ENCODE measurements at regions not wholly inside any gene's neighbourhood (a gene's known extent, or its start where the extent isn't known, plus 50 kb on each side); places are given as distances from the start of the nearest gene placed in this dataset.

GRCh38 chr1:238892612-238893011, 493.8 kb upstream of the CHRM3 start:
- TF ChIP-seq CTCF (IDR thresholded peaks at IDR 0.05; ENCODE audit: borderline replicate concordance, insufficient read depth, low read depth, low read length), result no peak
- no peak overlapping the region for H3K4me3 ChIP-seq (ENCODE audit: low read depth, low read length)

GRCh38 chr1:238861342-238862066, 524.9 kb upstream of the CHRM3 start:
- no peak for TF ChIP-seq CTCF (IDR thresholded peaks at IDR 0.05; ENCODE audit: borderline replicate concordance, insufficient read depth, low read depth, low read length)
- H3K4me3 ChIP-seq (ENCODE audit: low read depth, low read length), result no peak overlapping the region

GRCh38 chr1:238833919-238834318, 552.4 kb upstream of the CHRM3 start:
- H3K4me3 ChIP-seq (ENCODE audit: low read depth, low read length), result no peak overlapping the region
- no peak for TF ChIP-seq CTCF (IDR thresholded peaks at IDR 0.05; ENCODE audit: borderline replicate concordance, insufficient read depth, low read depth, low read length)

GRCh38 chr1:238832106-238832505, 554.3 kb upstream of the CHRM3 start:
- no peak for TF ChIP-seq CTCF (IDR thresholded peaks at IDR 0.05; ENCODE audit: borderline replicate concordance, insufficient read depth, low read depth, low read length)
- H3K4me3 ChIP-seq (ENCODE audit: low read depth, low read length), result no peak overlapping the region

- TF ChIP-seq CTCF (IDR thresholded peaks at IDR 0.05; ENCODE audit: borderline replicate concordance, insufficient read depth, low read depth, low read length), result no peak
- no peak overlapping the region for H3K4me3 ChIP-seq (ENCODE audit: low read depth, low read length)
Measured at GRCh38 chr1:238830036-238830611, 556.2 kb upstream of the CHRM3 start.

GRCh38 chr1:238826891-238827290, 559.5 kb upstream of the CHRM3 start:
- TF ChIP-seq CTCF (IDR thresholded peaks at IDR 0.05; ENCODE audit: borderline replicate concordance, insufficient read depth, low read depth, low read length), result no peak
- no peak overlapping the region for H3K4me3 ChIP-seq (ENCODE audit: low read depth, low read length)

GRCh38 chr1:238823416-238823815, 563.0 kb upstream of the CHRM3 start:
- no peak overlapping the region for H3K4me3 ChIP-seq (ENCODE audit: low read depth, low read length)
- TF ChIP-seq CTCF (IDR thresholded peaks at IDR 0.05; ENCODE audit: borderline replicate concordance, insufficient read depth, low read depth, low read length), result no peak

All from GM12875 (cell line).